Esophagus squamous epithelium (tissue), 4 donors: ENCODE measurements at regions not wholly inside any gene's neighbourhood (a gene's known extent, or its start where the extent isn't known, plus 50 kb on each side); places are given as distances from the start of the nearest gene placed in this dataset.

Source experiments
- CTCF ChIP-seq, 6 experiments: fragments of 450-650 bp in 4 of 6; fragments of 200-600 bp in 2 of 6; sonication (generic) in 2 of 6; IDR thresholded peaks; one replicate each; pipeline ENCODE4 v1.5.1; 2016 to 2019; ENCODE audit warnings: antibody characterized with exemption in 6 of 6, mild to moderate bottlenecking in 4 of 6, moderate library complexity in 4 of 6
- POLR2A ChIP-seq, 4 donors: fragments of 450-650 bp; IDR thresholded peaks; one replicate each; pipeline ENCODE4 v1.6.1; 2017; ENCODE audit warnings: antibody characterized with exemption in 4 of 4, mild to moderate bottlenecking in 4 of 4, moderate library complexity in 3 of 4

GRCh38 chr10:2924431-2924830 is 142.9 kb upstream of the PFKP start:
- TF ChIP-seq POLR2A (IDR thresholded peaks at IDR 0.05) (no peak), CTCF (IDR thresholded peaks at IDR 0.05) (no peak)
